A204.1 (cell line): ENCODE measurements at regions not wholly inside any gene's neighbourhood (a gene's known extent, or its start where the extent isn't known, plus 50 kb on each side); places are given as distances from the start of the nearest gene placed in this dataset.
"Not testable (repeated sequence)": the region's sequence is repeated elsewhere in the genome, so short reads cannot be mapped to it uniquely, and the experiment has no call there.

ENCODE experiments used
- FAIRE-seq: peaks from 2 replicates; lab custom pipeline; 2012; peaks lifted over from hg19 to GRCh38; lab: Jason Lieb, UNC

GRCh38 chr7:114082642-114083165 is 163.9 kb upstream of the PPP1R3A start:
- no peak for FAIRE-seq

DNA sequence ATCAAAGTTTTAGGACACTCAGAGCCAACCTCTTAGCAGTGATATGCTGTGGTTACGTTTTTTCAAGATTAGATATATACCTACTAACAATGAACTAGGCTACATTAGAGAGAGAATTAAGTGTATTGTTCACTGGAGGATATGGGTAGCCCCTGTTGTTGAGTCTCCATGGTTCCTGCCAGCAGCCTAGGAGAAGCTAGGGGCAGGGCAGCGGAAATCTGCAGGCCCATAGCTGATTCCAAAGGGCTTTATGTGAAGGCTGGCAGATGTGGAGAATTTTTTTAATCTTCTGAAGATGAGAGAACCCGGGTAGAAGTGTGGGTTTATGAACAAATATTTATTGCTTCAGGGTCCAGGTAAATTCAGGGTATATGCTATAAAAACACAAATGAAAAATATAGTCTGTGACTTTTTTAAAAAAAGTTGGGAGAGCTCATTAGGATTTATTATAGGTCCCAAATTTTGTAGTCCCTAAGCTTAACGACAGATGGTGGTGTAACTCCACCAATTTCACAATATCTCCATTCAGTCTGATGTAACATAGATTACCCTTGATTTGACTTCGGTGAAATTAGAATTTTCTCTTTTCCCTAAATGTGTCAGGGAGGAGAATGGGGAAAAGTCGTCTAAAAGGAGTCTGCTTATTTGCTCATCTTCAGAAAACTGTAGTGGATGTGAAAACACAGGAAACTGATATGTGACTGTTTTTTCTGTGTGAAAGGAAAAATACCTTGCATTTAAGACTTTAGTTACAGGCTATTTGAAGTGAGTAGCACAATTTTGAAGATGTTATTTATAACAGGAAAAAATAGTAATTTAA is 163.0 kb upstream of the PPP1R3A start:
- peak; percentile 99 for FAIRE-seq

GRCh38 chr7:114077158-114077524 is 158.3 kb upstream of the PPP1R3A start:
- FAIRE-seq, result not testable (repeated sequence)

- FAIRE-seq, result not testable (repeated sequence)
These were observed 157.8 kb upstream of the PPP1R3A start for GRCh38 chr7:114076392-114077157.

GRCh38 chr7:114073701-114074100 is 154.9 kb upstream of the PPP1R3A start:
- peak; percentile 23 for FAIRE-seq

GRCh38 chr7:114070246-114070645 is 151.4 kb upstream of the PPP1R3A start:
- no peak for FAIRE-seq

DNA sequence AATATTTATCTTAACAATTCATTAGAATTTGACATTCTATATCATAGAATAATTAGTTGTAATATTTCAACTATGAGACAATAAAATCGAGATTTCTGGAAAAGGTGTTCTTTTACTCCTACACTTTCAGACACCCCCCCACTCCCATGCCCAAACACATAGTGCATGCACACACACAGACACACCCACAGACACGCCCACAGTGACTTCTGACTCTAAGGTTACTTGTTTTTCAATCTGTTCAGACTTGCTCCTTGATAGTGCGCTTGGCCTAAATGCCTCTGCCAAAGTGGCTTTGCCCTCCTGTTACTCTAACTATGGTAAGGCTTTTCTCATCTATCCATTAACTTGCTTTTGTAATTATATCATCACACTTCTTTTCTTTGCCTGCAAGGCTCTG is 144.0 kb upstream of the PPP1R3A start:
- no peak for FAIRE-seq

GRCh38 chr7:114051871-114052331 is 133.1 kb upstream of the PPP1R3A start:
- FAIRE-seq, result no peak

GRCh38 chr7:114050571-114050970 is 131.8 kb upstream of the PPP1R3A start:
- no peak for FAIRE-seq

DNA sequence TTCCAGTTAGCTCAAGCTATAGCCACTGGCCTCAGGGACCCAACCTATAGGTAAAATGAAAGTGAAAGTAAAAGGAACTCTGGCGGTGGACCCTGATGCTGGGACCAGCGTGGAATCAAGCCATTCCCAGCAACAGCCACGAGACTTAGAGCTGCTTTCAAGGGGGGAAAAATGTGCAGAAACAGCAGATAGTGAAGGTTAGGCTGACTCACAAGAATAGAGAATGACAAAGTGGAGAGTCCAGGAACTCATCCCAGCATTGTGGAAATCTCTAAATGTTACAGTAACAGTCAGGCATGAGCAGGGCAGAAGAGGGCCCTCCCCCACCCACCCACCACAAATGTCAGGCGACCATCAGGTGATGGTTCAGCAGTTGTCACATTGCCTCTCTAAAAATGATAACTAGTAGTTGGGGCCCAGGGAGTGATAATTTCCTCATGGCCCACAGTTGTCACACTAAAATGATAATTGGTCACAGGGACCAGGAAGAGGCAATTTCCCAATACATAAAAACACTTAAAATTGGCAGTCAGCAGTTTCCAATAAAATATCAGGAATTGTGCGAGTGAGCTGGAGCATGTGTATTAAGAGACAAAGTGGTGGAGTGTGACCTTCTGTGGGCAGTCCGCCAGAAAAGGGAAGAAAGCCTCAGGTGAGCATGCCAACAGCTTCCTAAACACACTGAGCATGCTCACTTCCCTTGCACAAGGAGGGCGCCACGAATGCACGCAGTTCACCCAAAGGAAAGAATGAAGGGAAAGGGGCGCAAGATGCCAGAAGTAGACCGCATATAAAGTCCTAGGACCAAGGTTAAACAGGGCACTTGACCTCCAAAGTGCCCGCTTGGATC is 129.8 kb upstream of the PPP1R3A start:
- FAIRE-seq, result no peak

- no peak for FAIRE-seq
These were observed 129.1 kb upstream of the PPP1R3A start for GRCh38 chr7:114047889-114048288.

GRCh38 chr7:114033475-114033874 is 114.7 kb upstream of the PPP1R3A start:
- peak; percentile 48 for FAIRE-seq

- peak; percentile 100 for FAIRE-seq
These were observed 107.8 kb upstream of the PPP1R3A start for GRCh38 chr7:114026486-114027089.

- no peak for FAIRE-seq
These were observed 102.3 kb upstream of the PPP1R3A start for GRCh38 chr7:114021135-114021534.

DNA sequence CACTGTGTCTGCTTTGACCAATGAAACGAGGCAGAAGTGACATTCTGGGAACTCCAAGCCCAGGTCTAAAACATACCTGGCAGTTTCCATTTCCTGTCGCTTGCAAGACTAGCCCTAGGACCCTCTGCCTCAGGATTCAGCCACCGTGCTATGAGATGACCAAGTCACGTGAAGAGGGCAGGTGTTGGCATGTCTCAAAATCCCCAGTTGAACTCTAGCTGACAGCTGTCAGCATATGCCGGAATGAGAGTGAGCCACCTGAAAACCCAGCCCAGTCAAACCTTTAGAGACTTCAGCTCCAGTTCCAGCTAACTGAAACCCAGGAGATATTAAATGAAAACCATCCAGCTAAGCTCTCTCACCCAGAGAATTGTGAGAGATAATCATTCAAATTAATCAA is 89.9 kb upstream of the PPP1R3A start:
- no peak for FAIRE-seq

GRCh38 chr7:114007386-114007785 is 88.6 kb upstream of the PPP1R3A start:
- no peak for FAIRE-seq

DNA sequence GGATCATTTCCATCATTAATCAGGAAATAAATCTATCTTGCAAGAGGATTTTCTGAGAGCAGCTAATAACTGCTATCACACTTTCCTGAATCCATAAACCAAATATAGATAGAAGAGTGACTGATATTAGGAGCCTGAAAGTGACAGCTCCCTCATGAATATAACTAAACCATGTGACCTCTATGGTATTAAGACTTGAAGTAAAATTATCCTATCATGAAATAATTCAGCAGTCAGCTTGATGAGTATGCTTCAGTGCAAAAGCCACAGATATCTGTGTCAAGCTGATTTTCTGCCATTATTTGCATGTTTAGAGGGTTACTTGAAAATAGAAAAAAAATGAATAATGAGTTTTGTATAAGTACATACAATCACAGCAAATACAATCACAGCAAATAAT is 80.1 kb upstream of the PPP1R3A start:
- FAIRE-seq, result no peak

GRCh38 chr7:113996405-113996804 is 77.6 kb upstream of the PPP1R3A start:
- FAIRE-seq, result peak; percentile 90

DNA sequence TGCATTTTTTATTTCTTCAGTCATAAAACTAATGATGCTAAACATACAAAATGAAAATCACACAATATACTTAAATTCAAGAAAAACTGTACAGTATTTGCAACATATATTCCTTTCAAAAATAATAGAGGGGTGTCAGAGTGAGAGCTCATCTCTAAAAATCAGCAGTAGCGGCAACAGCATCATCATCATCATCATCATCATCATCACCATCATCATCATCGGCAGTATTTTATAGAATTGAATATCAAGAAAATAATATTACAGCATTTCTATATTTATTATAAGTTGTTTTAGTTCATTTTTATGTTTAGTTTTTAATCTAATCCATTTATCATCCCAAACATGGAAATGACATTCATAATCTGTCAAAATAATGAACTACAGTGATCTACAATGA is 67.4 kb upstream of the PPP1R3A start:
- peak; percentile 68 for FAIRE-seq

DNA sequence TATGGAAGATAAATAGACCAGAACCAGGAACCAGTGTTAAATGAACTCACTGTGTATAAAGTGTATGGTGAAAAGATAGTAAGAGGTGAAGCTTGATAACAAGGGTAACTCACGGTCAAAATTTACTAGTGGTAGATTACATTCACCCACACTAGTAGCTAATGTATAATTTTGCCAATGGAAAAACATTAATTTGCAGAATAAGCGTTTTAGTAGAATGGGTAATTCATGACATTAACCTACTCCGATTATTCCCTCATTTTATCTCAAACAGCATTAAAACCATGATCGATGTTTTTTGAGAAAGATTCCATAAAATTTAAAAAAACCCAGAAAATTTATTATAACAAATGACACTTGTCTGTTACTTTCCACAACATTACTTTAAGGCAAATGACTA is 57.7 kb upstream of the PPP1R3A start:
- FAIRE-seq, result no peak

GRCh38 chr7:113968713-113969112 is 49.9 kb upstream of the PPP1R3A start:
- FAIRE-seq, result no peak
